H7 (cell line): ENCODE measurements at regions not wholly inside any gene's neighbourhood (a gene's known extent, or its start where the extent isn't known, plus 50 kb on each side); places are given as distances from the start of the nearest gene placed in this dataset.

Source experiments
- DNase-seq: peaks from one replicate; pipeline ENCODE4 v3.0.0; 2012
- H3K27me3 ChIP-seq: 2 replicates; pipeline ENCODE4 v1.6.0; 2011; ENCODE audit warnings: mild to moderate bottlenecking, low read length; ENCODE audit not compliant: control insufficient read depth, insufficient read depth
- H3K36me3 ChIP-seq: replicated peaks from 2 replicates; pipeline ENCODE4 v1.5.1; 2011; ENCODE audit warnings: low read length; ENCODE audit not compliant: control insufficient read depth, insufficient read depth
- H3K4me3 ChIP-seq: 2 replicates; pipeline ENCODE4 v1.5.1; 2011; ENCODE audit warnings: low read depth, mild to moderate bottlenecking, control low read depth, low read length, moderate library complexity; ENCODE audit not compliant: insufficient read depth

DNA sequence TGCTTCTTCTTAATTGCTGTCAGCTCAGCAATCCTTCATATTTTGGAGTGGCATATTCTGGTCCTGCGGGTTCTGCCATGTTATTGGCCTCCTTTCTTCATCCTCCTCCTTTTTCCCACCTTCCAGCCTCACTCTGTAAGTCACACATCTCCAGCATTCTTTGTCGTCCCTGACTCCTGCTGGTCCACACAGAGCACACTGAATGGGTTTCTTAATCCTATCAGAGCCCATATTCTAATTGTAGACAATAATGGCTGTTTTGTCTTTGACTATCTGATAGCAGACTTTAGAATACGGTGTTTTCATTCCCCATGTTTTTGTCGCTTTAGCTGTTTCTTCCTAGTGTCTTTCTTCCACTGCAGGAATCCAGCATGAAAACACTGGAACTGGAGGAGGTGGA lies 389.6 kb downstream of the REEP3 start:
- Histone ChIP-seq H3K27me3 (no peaks in the 10 kb centered on the region), H3K4me3 (no peak overlapping the region)
- DNase-seq = no peak

DNA sequence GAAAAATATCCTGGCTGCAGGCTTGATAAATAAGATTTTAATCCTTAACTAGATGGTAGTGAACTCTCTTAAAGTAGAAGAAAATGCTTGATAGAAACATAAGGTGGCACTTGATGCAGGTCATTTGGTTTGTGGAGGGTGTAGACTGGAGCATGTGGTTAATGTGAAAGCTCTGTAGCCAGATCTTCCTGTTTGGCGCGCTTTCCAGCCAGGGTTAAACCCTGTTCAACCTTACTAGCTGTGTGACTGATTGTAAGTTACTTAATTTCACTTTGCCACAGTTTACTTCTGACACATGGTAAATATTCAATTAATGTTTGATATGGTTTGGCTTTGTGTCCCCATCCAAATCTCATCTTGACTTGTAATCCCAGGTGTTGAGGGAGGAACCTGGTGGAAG lies 394.0 kb downstream of the REEP3 start:
- Histone ChIP-seq H3K27me3 (no peaks in the 10 kb centered on the region; the same call in 1 of the 2 replicates), H3K36me3 (no peaks in the 10 kb centered on the region), H3K4me3 (no peak overlapping the region)
- DNase-seq = no peak

More for the DNA sequence above, 389.6 kb downstream of the REEP3 start:
- no peaks in the 10 kb centered on the region for H3K36me3 ChIP-seq

DNA sequence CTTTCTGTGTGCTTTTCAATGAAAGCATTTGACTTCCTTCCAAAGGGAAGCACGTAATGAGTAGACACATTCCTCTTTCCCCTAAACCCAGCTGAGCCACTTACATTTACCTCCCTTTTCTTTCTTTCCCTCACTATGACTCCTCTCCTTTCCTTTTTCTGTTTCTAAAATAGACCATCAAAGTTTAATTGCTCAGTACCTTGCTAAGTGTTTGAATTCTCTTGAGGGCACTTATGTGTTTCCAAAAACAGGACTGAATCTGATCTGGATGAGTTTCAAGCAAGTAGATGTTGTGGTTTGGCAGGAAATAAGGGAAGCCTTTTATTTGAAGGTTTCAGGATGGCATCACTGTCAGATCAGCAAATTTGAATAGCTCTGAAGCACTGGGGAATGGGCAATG lies 396.2 kb downstream of the REEP3 start:
- Histone ChIP-seq H3K4me3 (no peak overlapping the region), H3K36me3 (no peaks in the 10 kb centered on the region), H3K27me3 (no peaks in the 10 kb centered on the region; the same call in 1 of the 2 replicates)
- no peak for DNase-seq

DNA sequence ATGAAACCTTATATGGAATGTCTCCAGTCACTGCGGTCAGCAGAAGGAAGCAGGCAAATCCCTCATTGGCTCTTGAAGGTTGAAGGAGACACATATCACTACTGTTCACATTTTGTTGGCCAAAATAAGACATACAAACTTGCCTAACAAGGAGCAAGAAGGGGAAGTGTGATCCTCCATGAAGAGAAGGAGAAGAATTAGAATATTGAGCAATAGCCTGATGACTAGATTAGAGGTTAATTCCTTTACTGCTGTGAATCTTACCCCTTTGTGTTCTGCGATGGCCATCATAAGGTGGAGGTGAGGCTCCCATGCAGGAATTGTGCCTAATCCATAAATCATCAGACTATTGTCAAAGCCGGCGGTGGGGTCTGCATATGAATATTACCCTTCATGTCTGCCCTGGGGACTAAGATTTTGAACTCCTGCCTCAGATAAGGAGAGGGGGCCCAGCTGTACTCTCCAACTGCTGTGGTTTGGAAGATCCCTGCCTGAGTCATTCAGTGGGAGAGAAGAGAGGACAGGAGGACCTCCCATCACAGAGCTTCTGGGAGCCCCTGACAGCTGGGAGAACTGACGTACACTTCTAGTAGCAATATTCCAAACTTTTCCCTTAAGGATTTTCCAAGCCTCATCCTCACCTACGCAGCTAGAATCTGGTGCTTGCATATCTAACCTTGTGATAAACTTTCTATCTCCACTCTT lies 398.5 kb downstream of the REEP3 start:
- no peaks in the 10 kb centered on the region; the same call in 1 of the 2 replicates for H3K27me3 ChIP-seq
- DNase-seq = no peak
- H3K4me3 ChIP-seq = no peak overlapping the region
- no peaks in the 10 kb centered on the region for H3K36me3 ChIP-seq

DNA sequence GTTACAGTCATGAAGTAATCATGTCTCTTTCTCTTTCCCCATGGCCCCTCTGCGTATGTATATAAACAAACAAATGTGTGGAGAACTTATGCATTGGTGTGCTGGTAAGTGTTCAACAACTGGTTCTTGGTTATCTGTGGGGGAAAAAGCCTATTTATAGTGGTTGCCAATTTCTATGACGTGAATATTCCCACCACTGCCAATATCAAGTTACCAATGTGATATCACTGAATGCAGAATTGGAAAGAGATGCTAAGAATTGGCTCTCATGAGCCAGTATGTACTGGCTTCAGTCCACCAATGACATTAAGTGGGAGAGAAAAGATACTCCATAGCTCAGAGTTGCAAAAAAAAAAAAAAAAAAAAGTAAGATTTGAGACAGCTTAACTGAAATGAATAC lies 399.7 kb downstream of the REEP3 start:
- H3K36me3 ChIP-seq = no peaks in the 10 kb centered on the region
- no peak overlapping the region for H3K4me3 ChIP-seq
- no peak for DNase-seq
- H3K27me3 ChIP-seq = no peaks in the 10 kb centered on the region; the same call in 1 of the 2 replicates

DNA sequence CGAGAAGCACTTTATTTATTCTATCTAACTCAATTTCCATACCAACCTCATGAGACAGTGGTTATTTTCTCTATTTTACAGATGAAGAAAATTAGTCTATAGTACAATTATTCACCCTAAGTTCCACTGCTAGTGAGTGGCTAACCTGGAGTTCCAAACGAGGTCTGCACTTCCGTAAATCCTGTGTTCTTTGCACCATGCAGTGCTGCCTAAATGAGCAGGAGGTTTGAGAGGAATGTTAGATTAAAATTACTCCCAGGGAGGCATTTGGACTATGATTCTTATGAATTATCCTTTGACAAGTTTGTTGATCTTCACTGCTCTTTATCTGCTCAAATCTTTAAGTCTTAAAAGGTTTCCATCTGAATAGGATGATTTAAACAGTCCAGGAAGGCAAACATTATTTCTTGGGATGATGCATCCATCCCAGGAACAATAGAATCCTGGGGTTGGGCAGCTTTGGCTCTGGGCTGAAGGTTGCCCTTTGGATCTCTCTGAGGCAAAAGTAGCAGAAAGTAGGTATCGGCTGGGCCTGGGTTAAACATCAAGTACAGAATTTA lies 400.8 kb downstream of the REEP3 start:
- Histone ChIP-seq H3K27me3 (no peaks in the 10 kb centered on the region; the same call in 1 of the 2 replicates), H3K36me3 (no peaks in the 10 kb centered on the region), H3K4me3 (no peak overlapping the region)
- DNase-seq = no peak

DNA sequence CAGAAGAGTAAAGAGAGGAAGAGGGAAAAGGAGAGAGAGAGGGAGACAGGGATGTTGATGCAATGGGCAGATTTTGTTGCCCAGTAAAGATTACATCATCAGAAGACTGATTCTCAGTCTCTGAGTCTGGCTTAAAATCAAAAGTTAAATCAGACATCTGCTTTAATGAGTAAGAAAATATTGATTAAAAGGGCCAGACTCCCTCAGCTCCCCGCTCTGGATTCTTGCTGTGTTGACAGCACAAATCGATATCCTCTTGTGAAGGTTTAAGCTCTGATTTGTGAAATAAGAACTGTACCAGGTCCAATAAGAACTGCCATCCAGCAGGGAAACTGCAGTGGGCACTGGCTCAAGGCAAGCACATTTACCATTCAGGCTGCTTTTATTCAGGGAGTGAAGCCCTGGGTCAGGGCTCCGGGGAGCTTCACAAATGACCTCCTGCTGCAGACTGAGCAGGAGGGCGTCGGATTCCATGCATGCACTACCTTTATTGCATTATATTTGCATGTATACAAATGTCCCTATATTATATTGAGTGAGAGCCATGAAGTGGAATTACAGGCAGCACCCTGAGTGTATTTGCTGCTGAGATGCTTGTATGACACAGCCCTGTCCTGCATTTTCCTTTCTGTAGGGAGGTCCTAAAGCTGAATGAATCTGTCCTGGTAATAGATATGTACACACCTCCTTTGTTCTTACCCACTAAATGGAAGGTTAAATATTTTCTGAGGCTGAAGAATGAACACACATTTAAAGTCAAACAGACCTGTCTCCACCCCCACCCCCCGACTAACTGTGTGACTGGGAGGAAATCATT lies 401.5 kb downstream of the REEP3 start:
- Histone ChIP-seq H3K27me3 (no peaks in the 10 kb centered on the region; the same call in 1 of the 2 replicates), H3K36me3 (no peaks in the 10 kb centered on the region), H3K4me3 (no peak overlapping the region)
- DNase-seq = no peak

DNA sequence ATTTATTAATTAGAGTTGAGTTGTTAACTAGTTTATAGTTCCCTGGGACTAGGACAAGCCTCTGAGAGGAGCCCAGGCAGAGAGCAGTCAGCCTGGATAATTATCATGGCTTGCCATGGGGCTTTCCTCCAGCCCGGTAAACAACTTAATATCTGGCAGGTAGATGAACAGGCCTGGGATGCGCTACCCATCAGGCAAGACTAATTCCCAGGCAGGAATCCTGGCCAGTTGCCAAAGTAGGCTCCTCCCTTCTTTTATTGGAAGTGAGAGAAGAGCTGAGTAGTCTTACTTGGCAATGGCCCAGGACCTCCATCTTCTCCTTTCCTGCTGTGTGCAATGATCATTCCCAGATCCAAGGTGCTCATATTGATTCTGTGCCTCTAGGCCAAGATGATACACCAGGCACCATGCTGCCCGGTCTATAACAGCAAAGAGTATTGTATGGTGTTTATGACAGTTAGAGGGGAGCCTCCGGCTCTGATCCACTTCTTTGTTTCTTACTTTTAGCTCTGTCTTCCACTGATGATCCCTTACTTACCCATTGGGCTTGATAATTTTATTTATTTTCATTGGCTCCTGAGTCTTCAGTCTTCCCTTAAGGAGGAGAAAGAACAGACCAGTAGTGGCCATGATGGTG lies 408.7 kb downstream of the REEP3 start:
- H3K36me3 ChIP-seq = no peaks in the 10 kb centered on the region
- DNase-seq = no peak
- no peaks in the 10 kb centered on the region for H3K27me3 ChIP-seq
- H3K4me3 ChIP-seq = no peak overlapping the region

DNA sequence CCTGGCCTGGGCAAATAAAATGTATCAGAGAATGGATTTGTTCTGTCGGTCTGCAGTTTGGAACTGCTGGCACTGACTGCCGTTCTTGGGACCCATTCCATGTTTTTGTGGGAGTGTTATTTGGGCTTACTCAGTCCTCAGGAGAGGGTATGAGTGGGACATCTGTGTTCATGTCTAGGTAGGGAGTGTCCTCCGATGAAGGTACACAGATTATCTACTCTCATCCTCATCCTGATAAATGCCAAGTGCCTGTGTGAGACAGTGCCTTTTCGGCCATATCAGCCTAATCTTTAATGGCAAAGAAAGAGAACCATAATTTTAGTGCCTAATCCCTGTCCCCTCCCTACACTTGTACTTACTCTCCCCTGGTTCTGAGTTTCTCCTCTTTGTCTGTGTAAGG lies 409.4 kb downstream of the REEP3 start:
- Histone ChIP-seq H3K27me3 (no peaks in the 10 kb centered on the region), H3K36me3 (no peaks in the 10 kb centered on the region), H3K4me3 (no peak overlapping the region)
- DNase-seq = no peak

DNA sequence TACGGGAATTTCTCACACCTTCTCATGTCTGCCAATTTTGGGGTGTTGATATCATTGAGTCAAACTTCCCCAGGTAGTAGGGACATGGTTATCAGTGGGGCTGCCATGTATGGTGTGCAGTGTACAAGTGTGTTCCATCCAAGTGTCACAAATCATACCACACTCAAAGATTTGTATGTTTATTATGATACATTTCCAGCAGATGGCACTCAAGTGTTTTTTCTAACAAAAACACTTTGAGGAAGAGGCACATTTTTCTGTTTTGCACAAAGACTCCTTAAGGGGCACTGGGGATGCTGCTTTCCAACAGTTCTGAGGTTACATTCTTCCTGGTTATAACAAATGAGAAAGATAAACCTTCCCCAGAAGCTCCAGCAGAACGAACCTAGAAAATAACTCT lies 414.5 kb downstream of the REEP3 start:
- Histone ChIP-seq H3K4me3 (no peak overlapping the region), H3K27me3 (no peaks in the 10 kb centered on the region), H3K36me3 (no peaks in the 10 kb centered on the region)
- no peak for DNase-seq

DNA sequence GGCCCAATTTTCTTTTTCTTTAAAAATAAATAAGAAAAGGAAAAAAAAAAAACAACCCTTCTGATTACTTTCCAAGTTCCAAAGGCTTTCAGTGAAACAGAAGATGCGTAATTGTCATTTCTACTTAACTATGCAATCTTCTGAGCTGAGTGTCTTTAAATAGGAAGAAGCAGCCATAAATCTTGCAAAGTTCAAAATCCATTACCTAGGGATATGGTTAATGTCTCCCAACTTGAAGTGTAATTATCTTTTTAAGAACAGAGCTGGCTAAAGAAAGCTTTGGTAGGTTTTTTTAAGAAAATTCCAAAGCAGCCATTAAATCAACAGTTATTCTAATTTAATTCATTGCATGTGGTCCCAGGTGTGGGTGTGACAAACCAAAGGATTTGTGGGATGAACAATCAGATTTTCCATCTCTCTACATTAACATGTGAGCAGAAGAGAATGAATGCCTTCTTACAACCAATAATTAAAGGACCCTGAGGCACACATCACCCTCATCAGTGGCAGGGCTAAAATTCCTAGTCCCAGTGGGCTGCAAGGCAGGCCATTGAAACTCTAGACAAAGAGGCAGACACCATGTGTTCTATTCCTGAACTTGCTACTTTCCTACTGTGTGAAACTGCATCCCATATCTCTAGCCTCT lies 419.2 kb downstream of the REEP3 start:
- Histone ChIP-seq H3K27me3 (no peaks in the 10 kb centered on the region), H3K36me3 (no peaks in the 10 kb centered on the region), H3K4me3 (no peak overlapping the region)
- DNase-seq = no peak

DNA sequence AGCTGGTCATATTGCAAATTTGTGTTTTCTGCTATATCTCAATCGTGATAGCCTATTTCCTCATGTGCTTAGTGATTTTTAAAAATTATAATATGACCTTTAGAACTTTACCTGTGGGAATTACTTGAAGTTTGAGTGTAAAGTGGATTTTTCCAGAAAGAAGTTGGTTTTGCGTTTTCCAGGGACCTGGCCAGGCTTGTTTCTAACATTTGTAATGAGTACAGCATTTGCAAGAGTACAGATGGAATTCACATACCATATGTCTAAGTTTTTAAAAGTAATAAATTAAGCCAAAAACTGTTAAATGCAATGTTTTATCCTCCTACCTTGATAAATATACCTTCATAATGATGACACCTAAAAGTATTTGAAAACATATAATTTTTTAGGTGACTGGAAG lies 443.2 kb downstream of the REEP3 start:
- Histone ChIP-seq H3K27me3 (no peaks in the 10 kb centered on the region), H3K4me3 (no peak overlapping the region), H3K36me3 (no peaks in the 10 kb centered on the region)
- DNase-seq = no peak

DNA sequence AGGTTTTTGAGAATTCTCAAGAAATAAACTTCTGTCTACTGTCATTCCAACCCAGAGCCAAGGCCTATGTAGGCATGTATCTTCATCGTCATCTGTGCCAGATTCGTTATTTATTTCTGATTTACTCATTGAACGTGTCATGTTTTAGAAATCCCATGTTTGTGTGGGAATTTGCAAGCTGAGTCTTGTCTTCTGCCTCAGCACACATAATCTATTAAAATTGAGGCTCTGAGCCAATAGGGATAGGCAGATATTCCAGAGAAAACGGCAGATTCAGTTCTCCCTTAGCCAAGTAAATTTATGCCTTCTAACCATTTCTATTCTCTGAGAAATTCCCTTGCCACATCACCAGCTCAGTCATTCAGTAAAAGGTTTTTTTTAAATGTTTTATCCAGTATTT lies 444.6 kb downstream of the REEP3 start:
- no peak for DNase-seq
- Histone ChIP-seq H3K36me3 (no peaks in the 10 kb centered on the region), H3K27me3 (no peaks in the 10 kb centered on the region), H3K4me3 (no peak overlapping the region)
